ENCODE measurements at regions not wholly inside any gene's neighbourhood (a gene's known extent, or its start where the extent isn't known, plus 50 kb on each side); places are given as distances from the start of the nearest gene placed in this dataset.

DNA sequence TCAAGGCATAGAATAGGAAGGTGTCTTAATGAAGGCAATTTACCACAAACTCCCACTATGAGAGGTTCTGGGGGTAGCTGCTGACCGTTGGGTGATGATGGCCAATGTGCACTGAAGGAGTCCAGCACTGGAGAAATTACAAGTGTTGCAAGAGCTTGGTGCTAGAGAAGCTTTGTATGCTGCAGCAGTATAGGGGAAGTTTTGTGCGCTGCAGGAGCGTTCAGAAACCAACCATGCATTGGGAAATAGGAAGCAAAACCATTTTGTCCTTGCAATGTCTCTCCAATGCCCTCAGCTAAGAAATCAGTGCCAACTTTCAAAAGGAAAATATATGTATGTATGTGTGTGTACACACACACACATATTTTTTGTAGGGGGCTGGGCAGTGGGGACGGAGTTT lies 441.6 kb upstream of the NAALADL2 start:
- no peak for DNase-seq (ENCODE audit: low spot score)
- no peaks in the 10 kb centered on the region for H4K20me1 ChIP-seq (ENCODE audit: insufficient read depth, low read length)
- H3K4me2 ChIP-seq (ENCODE audit: low read length), result no peak overlapping the region
- no peaks in the 10 kb centered on the region for H3K79me2 ChIP-seq (ENCODE audit: insufficient read depth, low read depth, low read length)
- H3K4me1 ChIP-seq (ENCODE audit: insufficient read depth, low read length, poor library complexity, severe bottlenecking), result no peaks in the 10 kb centered on the region
- H3K9me3 ChIP-seq (ENCODE audit: low read length), result no peaks in the 10 kb centered on the region
- CTCF ChIA-PET (ENCODE audit: unreplicated experiment), result no interaction called here
- no peak for TF ChIP-seq CTCF (conservative IDR thresholded peaks at IDR 0.05; ENCODE audit: low read length)
- TF ChIP-seq EZH2phosphoT487 (IDR thresholded peaks at IDR 0.05; ENCODE audit: borderline replicate concordance, low read depth, low read length), result no peak
- no TSS peak for BruUV-seq (replicated peaks)
- H3K4me3 ChIP-seq (ENCODE audit: low read depth, low read length, poor library complexity, severe bottlenecking), result no peak overlapping the region
- no peaks in the 10 kb centered on the region for H3K36me3 ChIP-seq (ENCODE audit: insufficient read depth, low read length)
- H3K9me2 ChIP-seq (ENCODE audit: insufficient read depth, low read length), result no peaks in the 10 kb centered on the region
- intact Hi-C loops (cut with micrococcal nuclease; ENCODE audit: unreplicated experiment), result no loop called here
- POLR2A ChIA-PET, result interaction anchor here (1.7 kb wide), 1 partner anchor 10 kb away, joined by 3 read pairs; no protein-coding TSS in a partner anchor
- H2AFZ ChIP-seq (ENCODE audit: low read length), result no peak overlapping the region
- no peak overlapping the region for H3K27ac ChIP-seq (ENCODE audit: low read depth, low read length, poor library complexity, severe bottlenecking)

GRCh38 chr3:174419216-174419615 lies 439.9 kb upstream of the NAALADL2 start:
- Histone ChIP-seq H3K27ac (ENCODE audit: low read depth, low read length, poor library complexity, severe bottlenecking) (no peak overlapping the region), H2AFZ (ENCODE audit: low read length) (no peak overlapping the region), H3K4me3 (ENCODE audit: low read depth, low read length, poor library complexity, severe bottlenecking) (no peak overlapping the region), H4K20me1 (ENCODE audit: insufficient read depth, low read length) (no peaks in the 10 kb centered on the region), H3K36me3 (ENCODE audit: insufficient read depth, low read length) (no peaks in the 10 kb centered on the region), H3K9me3 (ENCODE audit: low read length) (no peaks in the 10 kb centered on the region), H3K4me1 (ENCODE audit: insufficient read depth, low read length, poor library complexity, severe bottlenecking) (no peaks in the 10 kb centered on the region), H3K4me2 (ENCODE audit: low read length) (no peak overlapping the region), H3K9me2 (ENCODE audit: insufficient read depth, low read length) (no peaks in the 10 kb centered on the region), H3K79me2 (ENCODE audit: insufficient read depth, low read depth, low read length) (no peaks in the 10 kb centered on the region)
- TF ChIP-seq CTCF (conservative IDR thresholded peaks at IDR 0.05; ENCODE audit: low read length) (no peak), EZH2phosphoT487 (IDR thresholded peaks at IDR 0.05; ENCODE audit: borderline replicate concordance, low read depth, low read length) (no peak)
- no TSS peak for BruUV-seq (replicated peaks)
- POLR2A ChIA-PET, result no interaction called here
- DNase-seq (ENCODE audit: low spot score), result no peak
- intact Hi-C loops (cut with micrococcal nuclease; ENCODE audit: unreplicated experiment), result no loop called here
- CTCF ChIA-PET (ENCODE audit: unreplicated experiment), result no interaction called here

- intact Hi-C loops (cut with micrococcal nuclease; ENCODE audit: unreplicated experiment), result no loop called here
- Histone ChIP-seq H3K36me3 (ENCODE audit: insufficient read depth, low read length) (no peaks in the 10 kb centered on the region), H2AFZ (ENCODE audit: low read length) (no peak overlapping the region), H4K20me1 (ENCODE audit: insufficient read depth, low read length) (no peaks in the 10 kb centered on the region), H3K4me1 (ENCODE audit: insufficient read depth, low read length, poor library complexity, severe bottlenecking) (no peaks in the 10 kb centered on the region), H3K4me2 (ENCODE audit: low read length) (no peak overlapping the region), H3K9me2 (ENCODE audit: insufficient read depth, low read length) (no peaks in the 10 kb centered on the region), H3K4me3 (ENCODE audit: low read depth, low read length, poor library complexity, severe bottlenecking) (no peak overlapping the region), H3K27ac (ENCODE audit: low read depth, low read length, poor library complexity, severe bottlenecking) (no peak overlapping the region), H3K9me3 (ENCODE audit: low read length) (no peaks in the 10 kb centered on the region), H3K79me2 (ENCODE audit: insufficient read depth, low read depth, low read length) (no peaks in the 10 kb centered on the region)
- no TSS peak for BruUV-seq (replicated peaks)
- ChIA-PET POLR2A (interaction anchor here (0.6 kb wide), 1 partner anchor 877 kb away, joined by 3 read pairs; no protein-coding TSS in a partner anchor), CTCF (ENCODE audit: unreplicated experiment) (no interaction called here)
- no peak for TF ChIP-seq EZH2phosphoT487 (IDR thresholded peaks at IDR 0.05; ENCODE audit: borderline replicate concordance, low read depth, low read length)
- no peak for TF ChIP-seq CTCF (conservative IDR thresholded peaks at IDR 0.05; ENCODE audit: low read length)
- DNase-seq (ENCODE audit: low spot score), result no peak
Measured at GRCh38 chr3:174423936-174424335, 435.2 kb upstream of the NAALADL2 start.
